Osteocyte (in vitro differentiated cells): ENCODE measurements at regions not wholly inside any gene's neighbourhood (a gene's known extent, or its start where the extent isn't known, plus 50 kb on each side); places are given as distances from the start of the nearest gene placed in this dataset.

Source experiments
- DNase-seq: peaks from one replicate; pipeline ENCODE4 v3.0.0; 2021; ENCODE audit warnings: mixed read lengths; ENCODE audit not compliant: unreplicated experiment; ENCODE audit errors: extremely low spot score
- H3K27ac Mint-ChIP-seq: one replicate; pipeline ENCODE4 v1.8.0; 2021; ENCODE audit warnings: mild to moderate bottlenecking, mixed read lengths; ENCODE audit not compliant: unreplicated experiment
- H3K27me3 Mint-ChIP-seq: one replicate; pipeline ENCODE4 v1.8.0; 2021; ENCODE audit warnings: mixed read lengths; ENCODE audit not compliant: unreplicated experiment
- H3K36me3 Mint-ChIP-seq: one replicate; pipeline ENCODE4 v1.8.0; 2021; ENCODE audit warnings: mixed read lengths; ENCODE audit not compliant: unreplicated experiment
- H3K4me1 Mint-ChIP-seq: one replicate; pipeline ENCODE4 v1.8.0; 2021; ENCODE audit warnings: mixed read lengths; ENCODE audit not compliant: unreplicated experiment
- H3K4me3 Mint-ChIP-seq: one replicate; pipeline ENCODE4 v1.8.0; 2021; ENCODE audit warnings: mild to moderate bottlenecking, moderate library complexity, mixed read lengths; ENCODE audit not compliant: unreplicated experiment
- H3K9me3 Mint-ChIP-seq: one replicate; pipeline ENCODE4 v1.8.0; 2021; ENCODE audit warnings: mixed read lengths; ENCODE audit not compliant: unreplicated experiment
- TF ChIP-seq, protein P1 (sequence below): fragments of 200-600 bp; sonication (generic); IDR thresholded peaks from 2 replicates; pipeline ENCODE4 v1.5.0; 2021; ENCODE audit warnings: antibody characterized with exemption, mild to moderate bottlenecking, moderate library complexity

DNA sequence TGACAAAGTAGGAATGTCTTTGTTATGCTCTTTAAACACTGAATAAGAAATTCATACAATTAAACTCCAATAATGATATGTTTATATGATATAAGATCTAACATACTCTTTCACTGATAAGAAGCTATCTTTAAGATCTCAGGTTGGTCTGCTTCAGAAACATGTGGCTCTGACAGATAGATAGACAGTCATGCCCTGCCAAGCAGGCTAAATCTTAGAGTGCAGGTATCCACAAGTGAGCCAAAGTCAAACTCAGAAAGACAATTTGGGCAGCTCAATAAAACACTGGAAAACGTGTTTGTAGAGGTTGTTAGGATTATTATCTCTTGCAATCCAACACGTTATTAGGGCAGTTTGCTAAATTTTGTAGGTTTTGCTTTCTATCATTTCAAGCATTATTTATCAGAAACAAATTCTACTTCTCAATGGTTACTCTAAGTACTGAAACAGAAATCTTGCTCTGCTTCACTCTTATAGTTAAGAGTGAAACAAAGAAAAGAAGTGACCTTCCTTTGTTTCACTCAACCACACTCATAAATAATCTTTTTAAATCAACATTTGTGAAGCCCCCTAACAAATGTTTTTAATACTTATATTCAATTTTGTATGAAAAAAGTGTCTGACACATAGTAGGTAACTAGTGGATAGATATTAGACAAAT lies 1255.6 kb downstream of the DIAPH3 start:
- Mint-ChIP-seq H3K27me3 (peaks cover 3% of the 10 kb centered on the region), H3K4me1 (no peaks in the 10 kb centered on the region)
- DNase-seq = no peak

DNA sequence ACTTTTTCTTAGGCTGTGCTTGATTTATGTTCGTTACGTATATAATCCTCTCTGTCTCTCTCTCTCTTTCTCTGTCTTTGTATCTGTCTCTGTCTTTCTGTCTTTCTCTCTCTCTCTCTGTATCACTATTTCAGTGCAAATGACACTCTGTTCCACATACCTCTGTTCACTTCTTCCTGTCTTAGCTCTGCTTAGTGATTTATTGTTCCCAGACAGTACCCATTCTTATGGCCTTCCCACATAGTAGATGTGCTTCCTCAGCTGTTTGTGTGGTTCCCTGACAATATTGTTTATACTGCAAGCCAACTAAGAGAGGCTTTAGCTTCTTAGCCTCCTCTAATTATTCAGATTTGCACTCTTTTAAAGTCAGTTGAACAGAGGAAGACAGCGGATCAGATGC lies 1244.2 kb downstream of the DIAPH3 start:
- no peak overlapping the region for H3K27ac Mint-ChIP-seq
- TF ChIP-seq, protein P1, sequence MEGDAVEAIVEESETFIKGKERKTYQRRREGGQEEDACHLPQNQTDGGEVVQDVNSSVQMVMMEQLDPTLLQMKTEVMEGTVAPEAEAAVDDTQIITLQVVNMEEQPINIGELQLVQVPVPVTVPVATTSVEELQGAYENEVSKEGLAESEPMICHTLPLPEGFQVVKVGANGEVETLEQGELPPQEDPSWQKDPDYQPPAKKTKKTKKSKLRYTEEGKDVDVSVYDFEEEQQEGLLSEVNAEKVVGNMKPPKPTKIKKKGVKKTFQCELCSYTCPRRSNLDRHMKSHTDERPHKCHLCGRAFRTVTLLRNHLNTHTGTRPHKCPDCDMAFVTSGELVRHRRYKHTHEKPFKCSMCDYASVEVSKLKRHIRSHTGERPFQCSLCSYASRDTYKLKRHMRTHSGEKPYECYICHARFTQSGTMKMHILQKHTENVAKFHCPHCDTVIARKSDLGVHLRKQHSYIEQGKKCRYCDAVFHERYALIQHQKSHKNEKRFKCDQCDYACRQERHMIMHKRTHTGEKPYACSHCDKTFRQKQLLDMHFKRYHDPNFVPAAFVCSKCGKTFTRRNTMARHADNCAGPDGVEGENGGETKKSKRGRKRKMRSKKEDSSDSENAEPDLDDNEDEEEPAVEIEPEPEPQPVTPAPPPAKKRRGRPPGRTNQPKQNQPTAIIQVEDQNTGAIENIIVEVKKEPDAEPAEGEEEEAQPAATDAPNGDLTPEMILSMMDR = no peak
- H3K9me3 Mint-ChIP-seq = no peaks in the 10 kb centered on the region
- no peak overlapping the region for H3K4me3 Mint-ChIP-seq
- H3K27me3 Mint-ChIP-seq = no peaks in the 10 kb centered on the region
- H3K36me3 Mint-ChIP-seq = no peaks in the 10 kb centered on the region
- DNase-seq = no peak
- peaks cover 3% of the 10 kb centered on the region for H3K4me1 Mint-ChIP-seq

More for the DNA sequence above, 1255.6 kb downstream of the DIAPH3 start:
- Mint-ChIP-seq H3K4me3 (no peak overlapping the region), H3K27ac (no peak overlapping the region), H3K9me3 (no peaks in the 10 kb centered on the region), H3K36me3 (no peaks in the 10 kb centered on the region)
- TF ChIP-seq, protein P1 = no peak

DNA sequence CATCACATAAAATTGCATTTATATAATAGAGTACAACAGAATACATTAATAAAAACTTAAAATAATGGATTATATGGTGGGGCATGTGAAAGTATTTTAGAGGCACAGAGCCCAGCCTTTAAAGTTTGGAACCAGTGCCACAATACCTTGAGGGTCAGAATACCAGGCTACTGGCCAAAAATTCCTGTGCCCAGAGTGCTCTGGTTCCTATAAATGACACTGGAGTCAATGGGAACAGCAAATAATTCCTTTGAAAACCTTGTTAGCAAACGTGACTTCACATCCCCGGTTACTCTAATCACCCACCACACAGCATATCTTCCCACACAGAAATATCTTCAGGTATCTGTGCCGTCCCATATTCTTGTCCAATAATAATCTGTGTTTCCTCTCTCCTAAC lies 1242.6 kb downstream of the DIAPH3 start:
- Mint-ChIP-seq H3K27me3 (no peaks in the 10 kb centered on the region), H3K4me1 (peaks cover 3% of the 10 kb centered on the region), H3K4me3 (no peak overlapping the region), H3K27ac (no peak overlapping the region), H3K36me3 (no peaks in the 10 kb centered on the region), H3K9me3 (no peaks in the 10 kb centered on the region)
- TF ChIP-seq, protein P1 = no peak
- no peak for DNase-seq

DNA sequence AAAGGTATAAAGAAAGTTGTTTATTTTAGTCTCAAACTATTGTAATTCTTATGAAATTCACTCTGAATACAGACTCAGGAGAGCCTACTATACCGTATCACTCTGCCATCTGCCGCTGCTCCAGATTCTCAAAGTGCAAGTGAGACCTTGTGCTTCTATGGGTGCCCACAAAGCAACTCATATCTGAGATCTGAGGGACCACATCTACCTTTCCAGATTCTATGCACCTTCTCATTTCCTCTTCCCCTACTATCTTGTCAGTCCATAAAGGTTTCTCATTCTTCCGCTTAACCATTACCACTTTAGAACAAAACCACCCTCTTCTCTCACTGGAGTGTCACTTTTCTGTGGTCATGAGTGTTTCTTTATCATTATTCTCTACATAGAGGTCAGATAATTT lies 1236.9 kb downstream of the DIAPH3 start:
- Mint-ChIP-seq H3K4me3 (no peak overlapping the region), H3K27me3 (peaks cover 2% of the 10 kb centered on the region), H3K27ac (no peak overlapping the region), H3K9me3 (no peaks in the 10 kb centered on the region), H3K4me1 (no peaks in the 10 kb centered on the region), H3K36me3 (no peaks in the 10 kb centered on the region)
- TF ChIP-seq, protein P1 = no peak
- DNase-seq = no peak

DNA sequence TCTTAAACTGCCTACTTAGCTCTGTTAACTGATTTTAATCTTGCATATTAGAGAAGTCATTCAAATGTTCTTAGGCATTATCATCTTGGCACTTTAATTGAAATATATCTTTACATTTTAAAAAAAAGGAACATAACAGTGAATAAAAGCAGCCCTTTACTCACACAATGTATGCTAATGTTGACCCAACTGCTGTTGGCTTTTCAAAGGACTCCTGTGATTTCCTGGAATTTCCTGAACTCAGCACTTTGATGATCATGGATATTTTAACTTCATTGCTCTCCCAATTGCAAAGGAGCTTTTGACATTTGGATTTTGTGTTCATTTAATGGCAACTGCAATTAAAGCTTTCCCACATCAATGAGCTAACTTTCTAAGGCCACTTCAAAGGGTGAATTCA lies 1230.3 kb downstream of the DIAPH3 start:
- DNase-seq = no peak
- TF ChIP-seq, protein P1 = no peak
- Mint-ChIP-seq H3K4me3 (no peak overlapping the region), H3K36me3 (no peaks in the 10 kb centered on the region), H3K9me3 (no peaks in the 10 kb centered on the region), H3K4me1 (no peaks in the 10 kb centered on the region), H3K27me3 (peaks cover 4% of the 10 kb centered on the region), H3K27ac (no peak overlapping the region)
